Mesenchymal stem cell (in vitro differentiated cells and primary cell): ENCODE measurements at regions not wholly inside any gene's neighbourhood (a gene's known extent, or its start where the extent isn't known, plus 50 kb on each side); places are given as distances from the start of the nearest gene placed in this dataset.

Experiments used
- DNase-seq: peaks from one replicate; pipeline ENCODE4 v3.0.0-alpha.2; 2013
- H2AFZ ChIP-seq: one replicate; pipeline ENCODE4 v1.6.1; 2013; ENCODE audit warnings: low read depth, mild to moderate bottlenecking, control low read depth, inconsistent platforms, low read length, moderate library complexity
- H2AK5ac ChIP-seq: 2 replicates; pipeline ENCODE4 v1.6.1; 2013; ENCODE audit warnings: low read length, moderate library complexity, mild to moderate bottlenecking, inconsistent platforms; ENCODE audit not compliant: severe bottlenecking
- H2BK120ac ChIP-seq: one replicate; pipeline ENCODE4 v1.6.1; 2013; ENCODE audit warnings: low read depth, mild to moderate bottlenecking, inconsistent platforms, low read length, moderate library complexity
- H2BK12ac ChIP-seq, 2 experiments: one replicate each; pipeline ENCODE4 v1.6.1; 2013; ENCODE audit warnings: inconsistent platforms in 2 of 2, low read length in 2 of 2, mild to moderate bottlenecking in 2 of 2, moderate library complexity in 2 of 2, control low read depth in 1 of 2
- H2BK15ac ChIP-seq: one replicate; pipeline ENCODE4 v1.6.1; 2013; ENCODE audit warnings: mild to moderate bottlenecking, low read depth, inconsistent platforms; ENCODE audit not compliant: poor library complexity, severe bottlenecking
- H2BK5ac ChIP-seq: 2 replicates; pipeline ENCODE4 v1.6.1; 2013; ENCODE audit warnings: low read depth, mild to moderate bottlenecking, low read length, control low read depth, inconsistent platforms; ENCODE audit not compliant: poor library complexity, severe bottlenecking
- H3K14ac ChIP-seq, 2 experiments: one replicate each; pipeline ENCODE4 v1.6.1; 2013; ENCODE audit warnings: inconsistent platforms in 2 of 2, low read length in 2 of 2, control low read depth in 1 of 2, mild to moderate bottlenecking in 1 of 2, moderate library complexity in 1 of 2
- H3K18ac ChIP-seq, 2 experiments: one replicate each; pipeline ENCODE4 v1.6.1; 2013; ENCODE audit warnings: inconsistent platforms in 2 of 2, low read length in 2 of 2, control low read depth in 1 of 2, low read depth in 1 of 2, mild to moderate bottlenecking in 1 of 2
- H3K23ac ChIP-seq, 2 experiments: one replicate each; pipeline ENCODE4 v1.6.1; 2013; ENCODE audit warnings: inconsistent platforms in 2 of 2, low read length in 2 of 2, mild to moderate bottlenecking in 2 of 2, moderate library complexity in 2 of 2, control low read depth in 1 of 2
- H3K27ac ChIP-seq: 2 replicates; pipeline ENCODE4 v1.5.1; 2013; ENCODE audit warnings: mild to moderate bottlenecking, moderate library complexity, low read length, control low read depth, inconsistent platforms; ENCODE audit not compliant: poor library complexity, severe bottlenecking
- H3K27me3 ChIP-seq, 2 experiments: 2 replicates each; pipeline versions ENCODE4 v1.6.1 to v1.7.0; 2013; ENCODE audit warnings: low read length in 2 of 2, mild to moderate bottlenecking in 2 of 2, moderate library complexity in 2 of 2, control low read depth in 1 of 2, inconsistent platforms in 1 of 2; ENCODE audit not compliant: control insufficient read depth in 1 of 2, insufficient read depth in 1 of 2
- H3K36me3 ChIP-seq, 2 experiments: 2 replicates each; pipeline versions ENCODE4 v1.6.1 to v1.7.0; 2013; ENCODE audit warnings: low read length in 2 of 2, control low read depth in 1 of 2, inconsistent platforms in 1 of 2, low read depth in 1 of 2, mild to moderate bottlenecking in 1 of 2; ENCODE audit not compliant: insufficient read depth in 2 of 2, control insufficient read depth in 1 of 2
- H3K4ac ChIP-seq, 2 experiments: one replicate each; pipeline ENCODE4 v1.6.1; 2013; ENCODE audit warnings: inconsistent platforms in 2 of 2, low read length in 2 of 2, mild to moderate bottlenecking in 2 of 2, moderate library complexity in 2 of 2, control low read depth in 1 of 2, low read depth in 1 of 2
- H3K4me1 ChIP-seq: 2 replicates; pipeline ENCODE4 v1.6.1; 2013; ENCODE audit warnings: low read depth, low read length, control low read depth; ENCODE audit not compliant: control insufficient read depth, insufficient read depth
- H3K4me2 ChIP-seq: 2 replicates; pipeline ENCODE4 v1.6.1; 2013; ENCODE audit warnings: low read length, mild to moderate bottlenecking, inconsistent platforms; ENCODE audit not compliant: poor library complexity, severe bottlenecking
- H3K4me3 ChIP-seq, 2 experiments: 2 replicates each; pipeline versions ENCODE4 v1.5.1 to v1.7.0; 2013; ENCODE audit warnings: low read length in 2 of 2, mild to moderate bottlenecking in 2 of 2, control low read depth in 1 of 2, low read depth in 1 of 2; ENCODE audit not compliant: insufficient read depth in 1 of 2
- H3K79me1 ChIP-seq: replicated peaks from 2 replicates; pipeline ENCODE4 v1.6.1; 2013; ENCODE audit warnings: mild to moderate bottlenecking, control low read depth, low read length, inconsistent platforms; ENCODE audit not compliant: poor library complexity, severe bottlenecking
- H3K9ac ChIP-seq: 2 replicates; pipeline ENCODE4 v1.7.0; 2013; ENCODE audit warnings: mild to moderate bottlenecking, low read length, moderate library complexity
- H3K9me3 ChIP-seq: 2 replicates; pipeline ENCODE4 v1.7.0; 2013; ENCODE audit warnings: mild to moderate bottlenecking, low read length; ENCODE audit not compliant: control insufficient read depth
- H4K8ac ChIP-seq: one replicate; pipeline ENCODE4 v1.6.1; 2013; ENCODE audit warnings: inconsistent platforms, mild to moderate bottlenecking, low read length, moderate library complexity
- H4K91ac ChIP-seq: one replicate; pipeline ENCODE4 v1.6.1; 2013; ENCODE audit warnings: mild to moderate bottlenecking, low read length, inconsistent platforms
- WGBS: methylation state at CpG from one replicate; pipeline ENCODE4 v1.1.7; 2013; ENCODE audit warnings: mixed read lengths; 5-methylcytosine and 5-hydroxymethylcytosine counted together

- Histone ChIP-seq H4K91ac (no peak overlapping the region), H3K9ac (no peak overlapping the region), H2AFZ (no peak overlapping the region), H3K9me3 (no peaks in the 10 kb centered on the region), H3K4me1 (no peaks in the 10 kb centered on the region), H3K14ac (no peak overlapping the region), H2BK15ac (no peak overlapping the region), H2BK120ac (no peak overlapping the region), H2BK5ac (no peak overlapping the region), H3K27ac (no peak overlapping the region), H3K79me1 (no peaks in the 10 kb centered on the region), H3K23ac (no peak overlapping the region), H2BK12ac (no peak overlapping the region), H3K18ac (no peak overlapping the region), H4K8ac (no peak overlapping the region), H3K4me3 (no peak overlapping the region), H3K4me2 (no peak overlapping the region), H2AK5ac (no peak overlapping the region), H3K4ac (no peak overlapping the region), H3K27me3 (no peaks in the 10 kb centered on the region), H3K36me3 (no peaks in the 10 kb centered on the region)
- no peak for DNase-seq
- WGBS = 87% methylated on average over 5 of the region's 5 CpGs
These were observed 1492.8 kb downstream of the RAPGEF2 start for GRCh38 chr4:160595646-160596045.

- H3K4me3 ChIP-seq = no peak overlapping the region
- H2BK12ac ChIP-seq = no peak overlapping the region
- no peak overlapping the region for H3K4me2 ChIP-seq
- no peak overlapping the region for H3K18ac ChIP-seq
- H3K36me3 ChIP-seq = no peaks in the 10 kb centered on the region
- H3K23ac ChIP-seq = no peak overlapping the region
- DNase-seq = no peak
- no peak overlapping the region for H3K27ac ChIP-seq
- H4K8ac ChIP-seq = no peak overlapping the region
- no peak overlapping the region for H2BK120ac ChIP-seq
- H3K14ac ChIP-seq = no peak overlapping the region
- H2AFZ ChIP-seq = no peak overlapping the region
- H2BK15ac ChIP-seq = no peak overlapping the region
- no peak overlapping the region for H4K91ac ChIP-seq
- H2BK5ac ChIP-seq = no peak overlapping the region
- peaks cover 9% of the 10 kb centered on the region for H3K9me3 ChIP-seq
- no peak overlapping the region for H3K4ac ChIP-seq
- H3K9ac ChIP-seq = no peak overlapping the region
- WGBS = 80% methylated on average over 1 of the region's 4 CpGs
- no peaks in the 10 kb centered on the region for H3K79me1 ChIP-seq
- H3K27me3 ChIP-seq = no peaks in the 10 kb centered on the region
- H2AK5ac ChIP-seq = no peak overlapping the region
- H3K4me1 ChIP-seq = no peaks in the 10 kb centered on the region
These were observed 1501.7 kb downstream of the RAPGEF2 start for GRCh38 chr4:160604541-160604940.

GRCh38 chr4:160611181-160611580 is 1508.3 kb downstream of the RAPGEF2 start:
- Histone ChIP-seq H3K27ac (no peak overlapping the region), H3K18ac (no peak overlapping the region), H4K91ac (no peak overlapping the region), H3K14ac (no peak overlapping the region), H3K79me1 (no peaks in the 10 kb centered on the region), H3K4me2 (no peak overlapping the region), H2BK5ac (no peak overlapping the region), H3K9ac (no peak overlapping the region), H2BK120ac (no peak overlapping the region), H4K8ac (no peak overlapping the region), H2AFZ (no peak overlapping the region), H3K9me3 (peaks cover 4% of the 10 kb centered on the region), H3K36me3 (no peaks in the 10 kb centered on the region), H3K23ac (no peak overlapping the region), H2BK12ac (no peak overlapping the region), H2AK5ac (no peak overlapping the region), H3K27me3 (no peaks in the 10 kb centered on the region), H3K4ac (no peak overlapping the region), H3K4me1 (no peaks in the 10 kb centered on the region), H2BK15ac (no peak overlapping the region), H3K4me3 (no peak overlapping the region)
- DNase-seq = no peak
- WGBS = 72% methylated on average over 2 of the region's 3 CpGs

- WGBS = 56% methylated on average over 1 of the region's 1 CpG
- Histone ChIP-seq H2AFZ (no peak overlapping the region), H3K9me3 (peaks cover 26% of the 10 kb centered on the region), H3K4me2 (no peak overlapping the region), H2BK12ac (no peak overlapping the region), H3K4ac (no peak overlapping the region), H3K4me3 (no peak overlapping the region), H3K23ac (no peak overlapping the region), H3K27ac (no peak overlapping the region), H2BK120ac (no peak overlapping the region), H4K8ac (no peak overlapping the region), H2AK5ac (no peak overlapping the region), H3K18ac (no peak overlapping the region), H3K27me3 (no peaks in the 10 kb centered on the region), H2BK5ac (no peak overlapping the region), H3K9ac (no peak overlapping the region), H4K91ac (no peak overlapping the region), H2BK15ac (no peak overlapping the region), H3K36me3 (no peaks in the 10 kb centered on the region), H3K4me1 (no peaks in the 10 kb centered on the region), H3K79me1 (no peaks in the 10 kb centered on the region), H3K14ac (no peak overlapping the region)
- DNase-seq = no peak
These were observed 1528.2 kb downstream of the RAPGEF2 start for GRCh38 chr4:160631044-160631443.
